H1 (cell line): ENCODE measurements at regions not wholly inside any gene's neighbourhood (a gene's known extent, or its start where the extent isn't known, plus 50 kb on each side); places are given as distances from the start of the nearest gene placed in this dataset.

Experiments used
- CHD2 ChIP-seq: IDR thresholded peaks from 2 replicates; pipeline ENCODE4 v1.6.1; 2012; ENCODE audit warnings: low read length, improper control_type of control experiment
- CREB1 ChIP-seq: IDR thresholded peaks from 2 replicates; pipeline ENCODE4 v1.6.1; 2012; ENCODE audit warnings: inconsistent platforms
- EZH2 ChIP-seq: fragments of 200-600 bp; sonication (generic); IDR thresholded peaks from 2 replicates; pipeline ENCODE4 v1.7.1; 2012; ENCODE audit warnings: low read depth, mild to moderate bottlenecking, moderate library complexity, low read length, inconsistent platforms; ENCODE audit not compliant: severe bottlenecking
- FOSL1 ChIP-seq: IDR thresholded peaks from 2 replicates; pipeline ENCODE4 v1.6.1; 2011; ENCODE audit warnings: mild to moderate bottlenecking, low read depth, low read length, moderate library complexity; ENCODE audit not compliant: insufficient read depth
- POLR2A ChIP-seq, 2 experiments: IDR thresholded peaks; 1 replicate in 1 of 2; 2 replicates in 1 of 2; pipeline ENCODE4 v1.6.1; 2011; ENCODE audit warnings: low read depth in 2 of 2, low read length in 2 of 2, mild to moderate bottlenecking in 2 of 2; ENCODE audit errors: control extremely low read depth in 1 of 2
- POLR2AphosphoS5 ChIP-seq: IDR thresholded peaks from 2 replicates; pipeline ENCODE4 v1.6.1; 2011; ENCODE audit warnings: low read depth, low read length
- SP2 ChIP-seq: IDR thresholded peaks from 2 replicates; pipeline ENCODE4 v1.6.1; 2012; ENCODE audit warnings: mild to moderate bottlenecking, low read length, inconsistent platforms
- TAF1 ChIP-seq: IDR thresholded peaks from 2 replicates; pipeline ENCODE4 v1.6.1; 2011; ENCODE audit warnings: mild to moderate bottlenecking, low read depth, low read length
- YY1 ChIP-seq: IDR thresholded peaks from 2 replicates; pipeline ENCODE4 v1.6.1; 2011; ENCODE audit warnings: low read depth, mild to moderate bottlenecking, low read length
- ZNF274 ChIP-seq: IDR thresholded peaks from 2 replicates; pipeline ENCODE4 v1.7.0; 2012; ENCODE audit warnings: low read length, borderline replicate concordance; ENCODE audit errors: extremely low read depth
- TF ChIP-seq, protein P1 (sequence below), 3 experiments: IDR thresholded peaks; 1 replicate in 2 of 3; 2 replicates in 1 of 3; pipeline versions ENCODE4 v1.5.1 to v1.6.1; 2011; ENCODE audit warnings: low read length in 3 of 3, mild to moderate bottlenecking in 3 of 3, inconsistent platforms in 2 of 3, low read depth in 1 of 3, moderate library complexity in 1 of 3; ENCODE audit not compliant: insufficient read depth in 1 of 3; ENCODE audit errors: control extremely low read depth in 1 of 3
- TF ChIP-seq, protein P2 (sequence below): IDR thresholded peaks from 2 replicates; pipeline ENCODE4 v1.6.1; 2012; ENCODE audit warnings: inconsistent platforms

DNA sequence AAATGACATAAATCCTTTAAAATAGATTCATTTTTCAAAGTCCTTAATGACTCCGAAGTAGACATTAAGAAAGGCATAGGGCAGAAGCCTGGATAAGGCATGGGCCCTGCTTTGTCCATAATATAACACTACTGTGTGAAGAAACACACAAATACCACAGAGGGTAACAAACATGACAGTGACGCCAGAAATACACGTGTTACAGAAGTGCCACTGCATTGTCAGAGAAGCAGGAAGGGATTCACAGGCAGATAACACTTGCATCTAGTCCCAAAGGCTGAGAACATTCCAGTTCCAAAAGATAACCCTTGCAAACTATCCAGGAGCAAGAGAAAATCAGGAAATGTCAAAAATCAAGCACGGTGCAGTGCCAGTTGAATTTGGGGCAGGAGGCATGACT lies 633.2 kb downstream of the LIG4 start:
- TF ChIP-seq FOSL1 (no peak), SP2 (no peak), CHD2 (no peak), CREB1 (no peak), POLR2AphosphoS5 (no peak), ZNF274 (no peak), POLR2A (IDR thresholded peaks at IDR 0.05; ENCODE audit: control extremely low read depth in 1 of 2, low read depth in 2 of 2, low read length in 2 of 2) (no peak), YY1 (no peak), TAF1 (no peak), EZH2 (no peak)
- TF ChIP-seq, protein P1, sequence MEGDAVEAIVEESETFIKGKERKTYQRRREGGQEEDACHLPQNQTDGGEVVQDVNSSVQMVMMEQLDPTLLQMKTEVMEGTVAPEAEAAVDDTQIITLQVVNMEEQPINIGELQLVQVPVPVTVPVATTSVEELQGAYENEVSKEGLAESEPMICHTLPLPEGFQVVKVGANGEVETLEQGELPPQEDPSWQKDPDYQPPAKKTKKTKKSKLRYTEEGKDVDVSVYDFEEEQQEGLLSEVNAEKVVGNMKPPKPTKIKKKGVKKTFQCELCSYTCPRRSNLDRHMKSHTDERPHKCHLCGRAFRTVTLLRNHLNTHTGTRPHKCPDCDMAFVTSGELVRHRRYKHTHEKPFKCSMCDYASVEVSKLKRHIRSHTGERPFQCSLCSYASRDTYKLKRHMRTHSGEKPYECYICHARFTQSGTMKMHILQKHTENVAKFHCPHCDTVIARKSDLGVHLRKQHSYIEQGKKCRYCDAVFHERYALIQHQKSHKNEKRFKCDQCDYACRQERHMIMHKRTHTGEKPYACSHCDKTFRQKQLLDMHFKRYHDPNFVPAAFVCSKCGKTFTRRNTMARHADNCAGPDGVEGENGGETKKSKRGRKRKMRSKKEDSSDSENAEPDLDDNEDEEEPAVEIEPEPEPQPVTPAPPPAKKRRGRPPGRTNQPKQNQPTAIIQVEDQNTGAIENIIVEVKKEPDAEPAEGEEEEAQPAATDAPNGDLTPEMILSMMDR (IDR thresholded peaks at IDR 0.05; ENCODE audit: control extremely low read depth in 1 of 3, insufficient read depth in 1 of 3, low read depth in 1 of 3, low read length in 3 of 3): no peak
- TF ChIP-seq, protein P2, sequence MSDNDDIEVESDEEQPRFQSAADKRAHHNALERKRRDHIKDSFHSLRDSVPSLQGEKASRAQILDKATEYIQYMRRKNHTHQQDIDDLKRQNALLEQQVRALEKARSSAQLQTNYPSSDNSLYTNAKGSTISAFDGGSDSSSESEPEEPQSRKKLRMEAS: no peak
